Adrenal gland (tissue), 5 donors: ENCODE measurements at regions not wholly inside any gene's neighbourhood (a gene's known extent, or its start where the extent isn't known, plus 50 kb on each side); places are given as distances from the start of the nearest gene placed in this dataset.

Experiments used
- CTCF ChIP-seq, 6 experiments: fragments of 450-650 bp in 4 of 6; fragments of 200-600 bp in 2 of 6; sonication (generic) in 1 of 6; IDR thresholded peaks; 1 replicate in 5 of 6; 2 replicates in 1 of 6; pipeline versions ENCODE4 v1.5.1 to v1.8.0; 2016 to 2021; ENCODE audit warnings: antibody characterized with exemption in 6 of 6, mild to moderate bottlenecking in 2 of 6, moderate library complexity in 1 of 6
- POLR2A ChIP-seq, 2 donors: fragments of 450-650 bp; IDR thresholded peaks; one replicate each; pipeline ENCODE4 v1.6.1; 2017; ENCODE audit warnings: antibody characterized with exemption in 2 of 2, mild to moderate bottlenecking in 2 of 2, moderate library complexity in 1 of 2
- donor health status: DM: no; HTN: no; CAD: no.

GRCh38 chr2:22946553-22946952, 438.4 kb upstream of the KLHL29 start:
- TF ChIP-seq CTCF (IDR thresholded peaks at IDR 0.05) (no peak), POLR2A (IDR thresholded peaks at IDR 0.05) (no peak)
